Epithelial cell of esophagus (primary cell): ENCODE measurements at regions not wholly inside any gene's neighbourhood (a gene's known extent, or its start where the extent isn't known, plus 50 kb on each side); places are given as distances from the start of the nearest gene placed in this dataset.

ENCODE experiments used
- DNase-seq: peaks from one replicate; pipeline ENCODE4 v3.0.0; 2010; ENCODE audit warnings: low read depth
- H3K4me3 ChIP-seq: 2 replicates; pipeline ENCODE4 v1.5.1; 2011; ENCODE audit warnings: mild to moderate bottlenecking, low read length, control low read depth
- CTCF ChIP-seq: IDR thresholded peaks from 2 replicates; pipeline ENCODE4 v1.5.1; 2011; ENCODE audit warnings: low read depth, mild to moderate bottlenecking, low read length, control low read depth, inconsistent platforms; ENCODE audit not compliant: insufficient read depth; ENCODE audit errors: missing control alignments

GRCh38 chr6:22637782-22638181 lies 68.4 kb downstream of the HDGFL1 start:
- DNase-seq, result no peak
- no peak overlapping the region for H3K4me3 ChIP-seq
- no peak for TF ChIP-seq CTCF

GRCh38 chr6:22638320-22638719 lies 69.0 kb downstream of the HDGFL1 start:
- no peak overlapping the region for H3K4me3 ChIP-seq
- DNase-seq, result no peak
- TF ChIP-seq CTCF, result no peak

- no peak for DNase-seq
- no peak overlapping the region for H3K4me3 ChIP-seq
- TF ChIP-seq CTCF, result no peak
These were observed 72.9 kb downstream of the HDGFL1 start for GRCh38 chr6:22642254-22642653.

GRCh38 chr6:22643780-22644179 lies 74.4 kb downstream of the HDGFL1 start:
- TF ChIP-seq CTCF, result no peak
- DNase-seq, result no peak
- no peak overlapping the region for H3K4me3 ChIP-seq

- no peak overlapping the region for H3K4me3 ChIP-seq
- no peak for DNase-seq
- no peak for TF ChIP-seq CTCF
These were observed 78.4 kb downstream of the HDGFL1 start for GRCh38 chr6:22647719-22648118.

- H3K4me3 ChIP-seq, result no peak overlapping the region
- no peak for TF ChIP-seq CTCF
- no peak for DNase-seq
These were observed 82.4 kb downstream of the HDGFL1 start for GRCh38 chr6:22651731-22652130.

- H3K4me3 ChIP-seq, result no peak overlapping the region
- no peak for TF ChIP-seq CTCF
- DNase-seq, result peak; percentile 45
These were observed 84.7 kb downstream of the HDGFL1 start for GRCh38 chr6:22653980-22654610.
